ENCODE measurements at regions not wholly inside any gene's neighbourhood (a gene's known extent, or its start where the extent isn't known, plus 50 kb on each side); places are given as distances from the start of the nearest gene placed in this dataset.
"Not testable (repeated sequence)": the region's sequence is repeated elsewhere in the genome, so short reads cannot be mapped to it uniquely, and the experiment has no call there.

DNA sequence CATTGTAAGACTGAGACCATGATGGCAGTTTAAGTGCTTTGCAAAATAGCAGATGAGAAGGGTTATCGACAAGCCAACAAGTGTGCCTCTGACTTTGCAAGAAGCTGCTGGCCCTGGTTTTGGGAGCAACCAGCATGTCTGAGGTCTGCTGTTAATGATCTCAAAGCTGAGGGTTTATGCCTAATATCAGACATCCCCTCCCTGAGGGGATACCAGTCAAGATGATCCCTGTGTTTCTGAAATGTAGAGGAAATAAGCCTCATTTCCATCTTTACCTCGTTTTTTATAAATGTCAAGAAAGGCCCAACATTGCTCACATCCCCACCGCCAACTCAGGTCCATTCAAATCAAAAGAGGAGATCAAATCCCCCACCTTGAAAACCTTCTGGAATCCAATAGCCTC is 120.6 kb downstream of the MYCN start:
- no peak for DNase-seq

DNA sequence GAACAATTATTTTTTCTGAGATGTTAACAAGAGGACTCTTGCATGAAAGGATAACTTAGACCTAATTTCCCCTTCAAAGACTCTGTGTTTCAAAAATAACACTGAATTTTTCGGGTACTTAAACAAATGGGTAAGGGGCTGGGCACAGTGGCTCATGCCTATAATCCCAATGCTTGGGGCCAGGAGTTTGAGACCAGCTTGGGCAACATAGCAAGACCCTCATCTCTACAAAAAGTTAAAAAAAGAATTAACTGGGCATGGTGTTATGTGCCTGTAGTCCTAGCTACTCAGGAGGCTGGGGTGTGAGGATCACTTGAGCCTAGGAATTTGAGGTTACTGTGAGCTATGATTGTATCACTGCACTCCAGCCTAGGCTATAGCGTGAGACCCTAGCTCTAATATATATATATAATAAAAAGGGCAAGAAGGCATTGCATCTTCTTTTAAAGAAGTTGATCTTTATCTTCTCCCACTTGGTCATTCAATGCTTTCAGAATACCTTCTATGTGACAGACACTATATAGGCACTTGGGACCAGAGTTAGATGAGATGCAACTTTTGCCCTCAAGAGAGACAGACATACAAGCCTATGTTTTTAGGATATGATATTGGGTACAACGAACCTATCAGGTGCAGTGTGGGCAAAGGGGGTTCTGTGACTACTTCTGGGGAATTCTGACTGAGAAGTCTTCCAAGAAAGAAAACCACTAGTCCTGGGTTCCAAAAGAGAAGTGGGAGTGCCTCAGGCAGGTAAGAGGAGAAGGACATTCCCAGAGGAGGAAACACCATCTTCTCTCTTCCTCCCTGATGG is 120.0 kb downstream of the MYCN start:
- no peak for DNase-seq

DNA sequence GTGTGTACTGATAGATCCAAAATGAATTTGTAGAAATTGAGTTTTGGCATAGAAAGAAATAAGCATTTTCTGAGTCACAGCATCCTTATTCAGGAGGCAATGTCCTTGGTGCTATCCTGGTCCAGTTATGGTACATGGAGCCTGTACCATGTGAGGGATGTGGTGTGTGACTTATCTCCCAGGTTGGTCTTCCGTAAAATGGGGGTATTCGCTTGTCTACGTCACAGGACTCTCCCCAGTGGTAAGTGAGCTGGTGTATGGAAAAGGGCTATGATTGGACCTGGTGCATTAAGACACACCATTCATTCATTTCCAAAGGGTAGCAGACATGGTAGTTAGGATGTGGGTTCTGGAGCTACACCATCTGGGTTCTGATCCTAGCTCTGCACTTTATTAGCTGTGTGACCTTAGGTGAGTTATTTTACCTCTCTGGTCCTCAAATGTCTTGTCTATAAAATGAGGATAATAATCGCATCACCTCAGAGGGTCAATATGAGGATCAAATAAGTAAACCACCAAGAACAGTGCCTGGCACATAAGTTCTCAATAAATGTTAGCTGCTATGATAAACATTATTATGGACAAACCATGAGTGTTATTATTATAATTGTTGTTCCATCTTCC is 119.2 kb downstream of the MYCN start:
- DNase-seq: no peak

DNA sequence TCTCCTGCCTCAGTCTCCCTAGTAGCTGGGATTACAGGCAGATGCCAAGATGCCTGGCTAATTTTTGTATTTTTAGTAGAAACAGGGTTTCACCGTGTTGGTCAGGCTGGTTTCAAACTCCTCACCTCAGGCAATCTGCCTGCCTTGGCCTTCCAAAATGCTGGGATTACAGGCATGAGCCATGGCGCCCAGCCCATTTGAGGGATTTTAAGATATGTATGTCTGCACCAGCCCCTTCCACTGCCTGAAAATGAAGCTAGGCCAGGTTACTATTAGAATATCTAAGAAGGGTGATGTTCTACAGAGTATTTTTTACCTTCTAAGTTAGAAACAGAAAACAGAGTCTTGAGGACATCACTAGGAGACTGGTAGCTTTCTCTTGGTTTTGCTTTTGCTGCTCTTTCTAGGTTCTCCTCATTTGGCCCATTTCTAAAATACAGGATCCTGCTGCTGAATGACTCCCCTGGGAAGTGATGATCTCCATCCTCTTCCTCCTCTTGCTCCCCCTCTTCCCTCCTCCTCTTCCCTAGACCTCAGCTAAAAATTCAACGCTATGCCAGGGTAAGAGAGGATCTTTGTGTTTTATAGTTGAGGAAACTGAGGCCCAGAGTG is 118.5 kb downstream of the MYCN start:
- DNase-seq: no peak

DNA sequence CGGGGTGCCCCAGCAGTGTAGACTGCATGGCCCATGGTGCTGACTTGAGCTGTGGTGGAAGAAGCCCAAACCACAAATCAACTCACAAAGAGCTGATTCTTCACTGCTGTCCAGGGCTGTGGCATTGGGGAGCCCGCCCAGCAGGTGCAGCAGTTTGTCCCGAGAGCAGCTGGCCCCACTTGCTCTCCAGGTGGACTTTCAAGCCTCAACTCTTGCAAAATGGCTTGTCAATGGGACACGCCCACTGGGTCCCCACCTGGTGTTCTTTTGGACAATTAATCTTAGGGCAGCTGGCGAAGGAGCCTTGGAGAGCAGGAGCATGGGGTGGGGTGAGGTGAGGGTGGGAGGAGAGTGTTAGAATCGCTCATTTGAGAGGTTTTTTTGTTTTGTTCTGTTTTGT is 117.9 kb downstream of the MYCN start:
- no peak for DNase-seq

DNA sequence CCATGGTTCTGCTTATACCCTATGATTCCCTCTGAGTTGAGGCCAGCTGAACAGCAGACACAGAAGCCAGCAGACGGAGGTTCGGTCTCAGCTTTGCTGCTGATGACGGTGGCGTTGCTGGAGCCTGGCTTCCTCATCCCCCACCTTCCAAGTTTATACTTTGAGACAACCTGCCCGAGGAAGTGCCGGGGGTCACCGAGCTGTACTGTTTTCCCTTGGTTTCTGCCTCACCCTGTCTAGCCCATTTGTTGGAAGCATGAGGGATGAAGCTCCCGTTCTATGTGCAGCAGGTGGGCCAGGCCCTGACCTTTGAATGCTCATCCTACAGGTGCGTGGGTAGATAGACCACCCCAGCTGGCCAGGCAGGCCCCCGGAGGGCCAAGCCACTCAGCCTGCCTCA is 117.3 kb downstream of the MYCN start:
- DNase-seq: no peak

DNA sequence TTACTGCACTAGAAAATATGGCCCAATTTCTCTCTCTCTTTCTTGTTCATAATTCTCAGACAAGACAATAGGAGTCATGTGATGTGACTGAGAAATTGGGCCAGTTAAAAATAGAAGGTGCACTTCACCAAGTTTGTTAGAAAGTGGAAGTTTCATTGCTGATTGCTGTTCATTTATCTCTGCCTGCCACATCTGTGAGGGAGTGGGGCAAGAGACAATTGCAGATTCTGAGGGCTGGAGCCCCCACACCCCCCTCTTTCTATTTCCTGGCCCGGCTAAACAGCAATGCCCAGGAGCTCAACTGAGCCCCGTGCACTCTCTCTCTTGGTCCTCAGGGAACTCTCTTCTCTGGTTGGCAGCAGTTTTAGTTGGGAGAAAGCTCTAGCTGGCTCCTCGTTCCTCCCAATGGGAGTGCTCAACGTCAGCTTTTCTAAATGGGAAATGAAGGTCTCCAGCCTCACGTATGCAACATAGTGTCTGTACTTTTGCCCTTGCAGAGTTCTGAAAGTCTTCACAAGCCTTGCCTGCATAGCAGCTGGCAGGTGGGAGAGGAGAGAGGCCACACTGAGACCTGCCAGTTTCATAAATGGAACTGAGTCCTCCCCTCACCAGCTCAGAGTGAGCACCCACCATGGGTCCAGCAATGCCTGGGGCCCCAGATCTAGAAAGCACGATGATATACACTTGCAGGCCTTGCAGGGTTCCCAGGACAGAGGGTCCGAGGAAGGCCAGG is 115.7 kb downstream of the MYCN start:
- no peak for DNase-seq

DNA sequence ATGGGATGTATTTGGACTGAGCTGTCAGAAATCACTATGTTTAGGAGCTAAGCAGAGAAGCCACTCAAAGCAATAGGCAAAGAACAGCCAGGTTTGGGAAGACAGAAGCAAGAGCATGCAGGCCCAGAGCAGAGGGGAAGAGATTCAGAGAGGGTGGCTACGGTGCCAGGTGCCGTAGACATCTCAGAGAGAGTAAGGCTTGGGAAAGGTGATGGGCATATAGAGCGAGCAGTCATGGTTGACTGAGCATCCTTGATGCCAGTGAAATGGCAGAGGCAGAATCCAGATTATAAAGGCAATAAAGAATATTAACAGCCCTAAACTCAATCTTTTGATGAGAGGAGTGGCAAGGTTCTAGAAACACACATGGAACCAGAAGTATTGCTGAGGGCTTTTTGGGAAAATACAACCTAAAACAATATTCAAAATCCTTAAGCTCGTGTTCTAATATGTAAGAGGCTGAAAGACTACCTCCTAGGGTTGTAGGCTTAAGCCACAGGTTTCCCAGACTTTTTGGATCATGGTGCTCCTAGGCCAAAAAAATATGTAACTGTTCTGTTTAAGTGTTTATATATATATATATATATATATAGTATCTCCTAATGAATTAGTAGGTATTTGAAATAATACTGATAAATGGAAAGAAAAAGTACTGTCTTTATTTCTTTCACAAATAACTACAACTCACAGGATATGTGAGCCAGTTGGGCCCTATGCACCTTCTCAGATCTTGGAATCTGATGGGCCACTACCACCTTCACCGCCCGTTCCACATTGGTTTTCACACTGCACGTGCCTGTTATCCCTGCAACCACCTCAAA is 113.3 kb downstream of the MYCN start:
- DNase-seq: no peak

DNA sequence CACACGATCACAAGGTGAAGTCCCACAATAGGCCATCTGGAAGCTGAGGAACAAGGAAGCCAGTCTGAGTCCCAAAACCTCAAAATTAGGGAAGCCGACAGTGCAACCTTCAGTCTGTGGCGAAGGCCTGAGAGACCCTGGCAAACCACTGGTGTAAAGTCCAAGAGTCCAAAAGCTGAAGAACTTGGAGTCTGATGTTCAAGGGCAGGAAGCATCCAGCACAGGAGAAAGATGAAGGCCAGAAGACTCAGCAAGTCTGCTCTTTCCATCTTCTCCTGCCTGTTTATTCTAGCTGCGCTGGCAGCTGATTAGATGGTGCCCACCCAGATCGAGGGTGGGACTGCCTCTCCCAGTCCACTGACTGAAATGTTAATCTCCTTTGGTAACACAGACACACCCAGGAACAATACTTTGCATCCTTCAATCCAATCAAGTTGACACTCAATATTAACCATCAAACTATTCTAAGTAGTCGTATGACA is 112.3 kb downstream of the MYCN start:
- DNase-seq: not testable (repeated sequence)

DNA sequence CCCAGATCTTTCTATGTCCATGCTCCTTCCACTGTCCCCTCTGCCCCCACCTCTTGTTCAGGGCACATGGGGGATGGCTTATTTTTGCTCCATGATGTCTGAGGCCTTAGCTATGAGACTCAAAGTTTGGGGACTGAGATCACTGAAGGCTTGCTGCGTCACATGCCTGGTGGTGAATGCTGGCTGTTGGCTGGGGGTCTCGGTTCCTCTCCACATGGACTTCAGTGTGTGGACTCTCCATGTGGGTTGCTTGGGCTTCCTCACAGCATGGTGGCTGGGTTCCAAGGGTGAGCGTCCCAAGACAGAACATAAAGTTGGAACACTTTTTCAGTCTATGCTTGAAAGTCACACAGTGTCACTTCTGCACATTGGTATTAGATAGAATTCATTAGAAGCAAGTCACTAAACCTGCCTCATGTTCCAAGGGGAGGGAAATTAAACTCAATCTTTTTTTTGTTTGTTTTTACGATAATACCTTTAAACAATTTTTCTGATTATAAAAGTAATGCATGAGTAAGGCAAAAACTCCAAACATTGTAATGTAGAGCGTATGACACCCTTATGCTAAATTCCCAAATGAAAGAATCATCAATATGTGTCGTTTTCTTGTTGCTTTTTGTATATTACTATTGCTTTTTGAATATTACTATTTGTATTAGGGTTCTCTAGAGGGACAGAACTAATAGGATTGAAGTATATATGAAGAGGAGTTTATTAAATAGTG is 111.7 kb downstream of the MYCN start:
- DNase-seq: no peak

DNA sequence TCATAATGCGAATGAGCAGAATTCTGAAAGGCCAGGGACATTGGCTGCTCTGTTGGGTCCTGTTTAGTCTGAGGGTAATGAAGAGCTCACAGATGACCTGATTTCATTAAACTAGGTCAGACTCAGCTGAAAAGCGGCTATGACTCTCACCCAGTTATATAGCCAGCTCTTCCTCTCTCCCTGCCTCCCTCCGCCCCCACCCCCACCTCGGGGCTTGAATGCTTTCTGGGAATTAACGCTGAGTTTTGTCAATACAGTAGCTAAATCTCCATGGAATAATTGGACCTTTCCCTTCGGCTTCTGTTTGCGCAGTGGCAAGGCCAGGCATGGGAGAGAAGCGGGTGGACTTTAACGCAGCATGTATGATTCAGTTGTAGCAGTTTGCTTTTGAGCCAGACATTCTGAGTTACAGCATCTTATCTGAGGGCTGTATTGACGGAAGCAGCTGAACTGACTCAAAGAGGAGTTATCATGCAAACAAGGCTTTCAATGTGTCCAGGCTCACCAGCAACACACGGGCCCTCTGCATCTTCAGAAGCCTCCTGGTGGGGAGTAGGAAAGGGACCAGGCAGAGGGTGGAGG is 110.6 kb downstream of the MYCN start:
- DNase-seq: no peak

DNA sequence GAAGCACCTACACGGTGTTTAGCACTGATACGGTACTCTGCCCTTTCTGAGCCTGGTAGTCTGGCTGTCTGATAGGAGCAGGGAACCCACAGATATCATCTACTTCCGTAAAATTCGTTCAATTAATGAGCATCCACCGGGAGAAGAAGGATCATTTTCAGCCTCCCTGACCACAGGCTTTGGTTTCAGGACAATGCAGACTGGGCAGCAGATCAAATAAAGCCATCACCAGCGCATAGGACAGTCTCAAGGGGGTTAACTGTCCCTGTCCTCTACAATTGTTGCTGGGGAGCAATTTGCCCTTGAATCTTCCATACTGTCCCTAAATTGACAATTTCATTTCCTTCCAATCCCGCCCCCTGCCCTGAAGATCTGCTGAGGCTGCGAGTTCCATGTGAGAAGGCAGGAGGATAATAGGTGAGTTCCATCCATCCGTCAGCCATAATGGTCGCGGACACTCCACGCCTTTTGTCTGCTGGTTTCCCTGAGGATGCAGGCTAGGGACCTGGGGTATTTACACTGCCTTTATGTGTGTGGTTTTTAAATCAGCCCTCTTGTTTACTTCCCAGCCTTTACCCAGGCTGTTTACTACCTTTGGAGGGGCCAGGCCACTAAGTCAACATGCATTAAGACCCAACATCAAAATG is 110.0 kb downstream of the MYCN start:
- DNase-seq: no peak

DNA sequence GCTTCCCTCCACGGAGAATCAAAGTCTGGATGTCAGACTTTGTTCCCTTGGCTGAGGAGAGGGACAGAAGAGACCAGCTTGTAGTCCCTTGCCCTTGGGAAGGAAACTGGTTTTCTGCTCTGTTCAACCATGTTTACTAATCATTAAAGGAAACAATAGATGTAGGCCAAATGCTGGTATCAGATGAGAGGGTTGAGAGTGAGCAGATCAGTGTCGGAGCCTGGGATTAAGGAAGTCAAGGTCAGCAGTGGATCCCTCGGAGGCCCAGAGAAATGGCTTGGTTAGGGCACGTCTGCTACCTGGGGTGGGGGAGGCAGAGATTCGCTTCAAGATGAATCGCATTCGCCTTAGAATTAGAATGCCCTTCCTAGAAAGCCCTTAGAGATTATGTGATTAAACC is 109.1 kb downstream of the MYCN start:
- no peak for DNase-seq

DNA sequence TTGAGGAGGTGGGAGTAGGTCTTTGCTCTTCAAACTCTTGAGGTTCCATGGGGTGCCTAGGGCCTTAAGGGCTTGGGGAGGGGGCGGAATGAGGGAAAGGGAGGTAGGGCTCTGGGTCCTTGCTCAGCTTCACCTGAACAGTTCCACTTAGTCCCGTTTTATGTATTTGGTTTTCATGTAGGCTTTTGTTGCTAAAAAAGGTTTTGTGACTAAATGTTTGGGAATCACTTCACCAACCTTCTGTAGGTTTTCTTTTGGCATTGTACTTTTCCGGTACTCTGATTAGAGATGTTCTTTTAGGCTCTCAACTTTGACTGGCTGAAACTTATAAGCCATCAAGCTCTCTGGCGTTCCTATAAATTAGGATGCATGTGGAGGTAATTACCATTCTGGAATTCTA is 108.1 kb downstream of the MYCN start:
- no peak for DNase-seq

DNA sequence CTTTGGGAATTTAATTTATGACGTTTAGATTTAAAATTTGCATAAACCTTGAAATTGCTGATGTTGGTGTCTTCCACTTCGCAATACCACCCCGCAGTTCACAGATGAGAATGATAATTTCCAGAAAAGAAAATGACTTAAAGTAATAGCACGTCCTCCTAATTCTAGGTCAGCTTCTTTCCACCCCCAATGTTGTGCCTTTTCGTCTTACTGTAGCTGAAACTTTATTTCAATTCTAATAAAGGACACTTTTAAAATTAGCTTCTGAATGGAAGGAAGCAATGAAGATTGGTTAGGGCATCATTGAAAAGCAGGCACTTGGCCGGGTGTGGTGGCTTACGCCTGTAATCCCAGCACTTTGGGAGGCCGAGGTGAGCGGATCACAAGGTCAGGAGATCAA is 107.4 kb downstream of the MYCN start:
- no peak for DNase-seq

DNA sequence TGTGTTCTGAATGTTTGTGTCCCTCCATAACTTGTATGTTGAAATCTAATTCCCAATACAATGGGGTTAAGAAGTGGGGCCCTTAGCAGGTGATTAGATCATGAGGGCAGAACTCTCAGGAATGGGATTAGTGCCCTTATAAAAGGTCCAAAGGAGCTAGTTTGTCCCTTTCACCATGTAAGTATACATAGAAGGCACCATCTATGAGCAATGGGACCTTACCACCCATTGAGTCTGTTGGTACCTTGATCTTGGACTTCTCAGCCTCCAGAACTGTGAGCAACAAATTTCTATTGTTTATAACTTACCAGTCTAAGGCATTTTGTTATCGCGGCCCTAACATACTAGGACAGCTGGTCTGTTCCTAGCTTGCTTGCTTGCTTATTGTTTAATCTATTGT is 106.3 kb downstream of the MYCN start:
- DNase-seq: no peak

DNA sequence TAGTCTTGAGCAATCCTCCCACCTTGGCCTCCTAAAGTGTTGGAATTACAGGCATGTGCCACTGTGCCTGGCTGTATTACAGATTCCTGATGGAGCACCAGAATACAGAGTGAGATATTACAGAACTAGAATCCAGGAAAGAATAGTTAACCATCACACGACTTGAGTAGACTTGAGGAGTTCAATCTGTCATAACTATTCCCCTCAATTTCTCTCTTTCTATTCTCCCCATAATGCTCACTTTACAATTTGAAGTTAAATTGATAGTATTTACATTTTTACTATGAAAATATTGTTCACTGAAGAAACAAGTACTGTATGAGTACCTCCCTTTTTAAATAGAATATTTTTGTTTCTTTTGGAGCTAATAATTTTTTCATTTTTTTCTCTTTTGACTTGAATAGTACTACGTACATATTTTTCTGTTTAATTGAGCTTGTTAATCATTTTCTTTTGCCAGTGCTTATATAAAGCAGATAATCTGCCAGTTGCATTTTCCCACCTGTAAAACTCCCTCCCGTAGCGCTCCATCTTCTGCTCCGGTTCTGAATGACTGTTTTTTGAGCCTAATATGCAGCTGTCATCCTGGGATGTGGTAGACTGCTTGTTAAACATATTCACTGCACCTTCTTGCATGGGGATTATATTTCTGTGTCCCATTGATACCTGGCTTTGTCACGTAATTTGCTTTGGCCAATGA is 105.5 kb downstream of the MYCN start:
- no peak for DNase-seq

DNA sequence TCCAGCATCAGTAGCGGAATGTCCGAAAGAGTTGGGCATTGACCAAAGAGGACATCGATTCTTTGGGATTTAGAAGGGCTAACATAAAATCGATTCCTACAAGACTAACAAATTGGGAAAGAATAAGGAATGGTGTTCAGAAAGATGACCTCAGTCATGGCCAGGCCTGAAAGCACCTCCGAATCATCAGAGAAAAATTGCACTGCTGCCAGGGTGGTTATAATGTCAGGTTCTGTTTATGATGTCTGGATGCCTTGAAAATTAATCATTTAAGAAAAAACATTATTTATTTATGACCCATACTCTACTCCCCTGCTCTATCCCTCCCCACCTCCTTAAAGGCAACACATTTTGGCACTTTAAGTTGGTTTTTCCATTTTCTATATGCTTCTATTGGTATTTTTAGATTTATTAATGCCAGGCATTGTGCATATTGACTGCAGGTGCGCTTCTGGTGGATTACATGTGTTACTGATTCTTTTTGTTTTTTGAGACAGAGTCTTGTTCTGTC is 104.7 kb downstream of the MYCN start:
- no peak for DNase-seq

DNA sequence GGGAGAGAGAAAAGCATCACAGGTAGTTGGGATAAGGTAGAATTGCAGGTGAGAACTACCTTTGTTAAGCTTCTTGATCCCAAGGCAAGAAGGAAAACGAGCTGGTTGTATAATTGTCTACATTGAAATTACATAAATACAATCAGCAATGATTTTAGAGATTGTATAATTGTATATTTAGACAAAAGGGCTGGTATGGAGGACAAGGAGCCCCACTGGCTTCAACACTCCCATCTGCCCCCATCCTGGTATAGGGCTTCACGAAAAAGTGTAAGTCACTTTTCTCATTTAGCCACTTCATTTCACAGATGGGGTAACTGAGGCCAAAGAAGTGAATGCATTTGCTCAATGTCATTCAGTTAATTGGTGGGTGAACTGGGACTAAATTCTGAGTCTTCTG is 103.3 kb downstream of the MYCN start:
- no peak for DNase-seq

DNA sequence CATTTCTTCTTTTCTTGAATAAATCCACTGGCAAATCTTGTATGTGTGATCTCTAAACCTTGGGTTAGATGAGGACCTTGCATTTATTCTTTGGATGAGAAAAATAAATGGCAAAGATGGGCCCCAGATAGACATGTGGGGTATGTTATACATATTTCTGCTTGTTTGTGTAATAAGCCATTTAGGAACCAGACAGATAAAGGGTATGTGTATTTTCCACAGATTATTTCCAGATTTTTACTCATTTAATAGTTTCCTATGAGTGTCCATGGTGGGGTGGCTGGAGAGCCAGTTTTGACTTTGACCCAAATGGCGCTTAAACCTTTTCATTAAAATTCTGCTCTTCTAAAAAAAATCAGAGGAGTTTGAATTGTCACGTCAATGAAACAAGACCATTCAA is 102.8 kb downstream of the MYCN start:
- no peak for DNase-seq
